ENCODE measurements at regions not wholly inside any gene's neighbourhood (a gene's known extent, or its start where the extent isn't known, plus 50 kb on each side); places are given as distances from the start of the nearest gene placed in this dataset.

GRCh38 chr6:168387911-168388310 is 53.1 kb upstream of the SMOC2 start:
- TF ChIP-seq POLR2A (IDR thresholded peaks at IDR 0.05) (no peak), CTCF (IDR thresholded peaks at IDR 0.05) (no peak)
